ENCODE measurements at regions not wholly inside any gene's neighbourhood (a gene's known extent, or its start where the extent isn't known, plus 50 kb on each side); places are given as distances from the start of the nearest gene placed in this dataset.

GRCh38 chr4:36011381-36011780, 232.9 kb downstream of the ARAP2 start:
- H3K27ac ChIP-seq = no peak overlapping the region
- no peak for TF ChIP-seq CTCF (IDR thresholded peaks at IDR 0.05)
- no peaks in the 10 kb centered on the region for H3K36me3 ChIP-seq
- ATAC-seq (no peak), DNase-seq (no peak)
- no peak overlapping the region for H3K4me3 ChIP-seq
- H3K4me1 ChIP-seq = no peaks in the 10 kb centered on the region
- H3K27me3 ChIP-seq = no peaks in the 10 kb centered on the region
- intact Hi-C loops (cut with DNase I) = no loop called here
- no peaks in the 10 kb centered on the region for H3K9me3 ChIP-seq

GRCh38 chr4:36012503-36012902, 231.8 kb downstream of the ARAP2 start:
- Histone ChIP-seq H3K27ac (no peak overlapping the region), H3K36me3 (no peaks in the 10 kb centered on the region), H3K9me3 (no peaks in the 10 kb centered on the region), H3K4me3 (no peak overlapping the region), H3K27me3 (no peaks in the 10 kb centered on the region), H3K4me1 (no peaks in the 10 kb centered on the region)
- ATAC-seq (no peak), DNase-seq (no peak)
- intact Hi-C loops (cut with DNase I) = no loop called here
- TF ChIP-seq CTCF (IDR thresholded peaks at IDR 0.05) = no peak

GRCh38 chr4:36013206-36013605, 231.1 kb downstream of the ARAP2 start:
- no peaks in the 10 kb centered on the region for H3K4me1 ChIP-seq
- H3K4me3 ChIP-seq = no peak overlapping the region
- no peak overlapping the region for H3K27ac ChIP-seq
- H3K9me3 ChIP-seq = no peaks in the 10 kb centered on the region
- ATAC-seq = no peak
- no peak for TF ChIP-seq CTCF (IDR thresholded peaks at IDR 0.05)
- intact Hi-C loops (cut with DNase I) = no loop called here
- no peak for DNase-seq
- no peaks in the 10 kb centered on the region for H3K27me3 ChIP-seq
- H3K36me3 ChIP-seq = no peaks in the 10 kb centered on the region
